ENCODE measurements at regions not wholly inside any gene's neighbourhood (a gene's known extent, or its start where the extent isn't known, plus 50 kb on each side); places are given as distances from the start of the nearest gene placed in this dataset.

- no peak for DNase-seq (ENCODE audit: low spot score)
- no peak for TF ChIP-seq CTCF (IDR thresholded peaks at IDR 0.05; ENCODE audit: extremely low read depth, missing control alignments)
Measured at GRCh38 chr3:21326704-21327475, 424.1 kb downstream of the ZNF385D start.

DNA sequence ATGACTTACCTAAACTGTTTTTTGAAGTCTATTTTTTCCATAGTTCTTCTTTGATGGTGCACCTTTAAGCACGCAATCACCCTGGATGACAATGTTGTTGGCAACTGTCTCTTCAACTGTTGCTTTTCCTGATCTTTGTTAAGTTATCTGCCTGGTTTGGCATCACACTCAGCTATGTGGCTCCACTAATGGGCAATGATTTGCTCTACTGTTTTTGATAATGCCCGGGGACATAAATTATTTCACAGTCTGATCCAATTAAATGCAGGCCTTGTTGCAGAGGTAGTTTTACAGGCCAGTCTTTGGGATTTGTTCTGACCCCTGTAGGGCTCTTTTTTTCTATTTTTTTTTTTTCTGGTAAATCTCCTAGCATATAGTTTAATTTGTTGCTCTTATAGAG lies 436.3 kb downstream of the ZNF385D start:
- DNase-seq (ENCODE audit: low spot score) = no peak
- TF ChIP-seq CTCF (IDR thresholded peaks at IDR 0.05; ENCODE audit: extremely low read depth, missing control alignments) = no peak

DNA sequence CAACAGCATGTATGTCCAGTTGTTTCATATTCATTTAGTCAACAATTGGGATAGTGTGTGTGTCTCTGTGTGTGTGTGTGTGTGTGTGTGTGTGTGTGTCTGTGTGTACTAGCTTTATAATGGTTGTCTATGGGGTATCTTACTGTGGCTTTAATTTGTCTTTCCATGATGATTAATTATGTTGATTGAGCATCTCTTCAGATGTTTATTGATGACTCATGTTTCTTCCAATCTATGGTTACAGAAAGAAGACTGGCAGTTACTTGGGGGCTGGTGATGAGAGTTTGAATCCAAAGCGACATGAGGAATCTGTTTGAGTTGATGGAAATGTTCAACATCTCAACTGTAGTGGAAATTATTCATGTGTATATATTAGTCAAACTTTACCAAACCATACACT lies 440.1 kb downstream of the ZNF385D start:
- DNase-seq (ENCODE audit: low spot score) = no peak
- no peak for TF ChIP-seq CTCF (IDR thresholded peaks at IDR 0.05; ENCODE audit: extremely low read depth, missing control alignments)

DNA sequence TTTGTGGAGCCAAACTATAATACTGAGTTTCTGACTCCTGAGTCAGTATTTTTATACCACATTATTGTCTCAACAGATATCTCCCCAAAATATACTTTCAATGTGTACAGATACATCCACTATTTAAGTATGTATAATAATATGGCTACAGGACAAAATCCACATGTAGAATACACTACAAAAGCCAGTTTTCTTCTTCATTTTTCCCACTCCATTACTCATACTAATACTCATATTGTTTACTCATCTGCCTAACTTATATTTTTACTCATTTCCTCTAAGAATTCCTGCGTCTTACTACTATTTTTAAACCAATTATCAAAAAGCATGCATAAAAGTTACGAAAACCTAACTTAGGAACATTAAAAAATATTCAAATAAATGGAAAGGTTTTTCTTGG lies 440.8 kb downstream of the ZNF385D start:
- no peak for DNase-seq (ENCODE audit: low spot score)
- no peak for TF ChIP-seq CTCF (IDR thresholded peaks at IDR 0.05; ENCODE audit: extremely low read depth, missing control alignments)

DNA sequence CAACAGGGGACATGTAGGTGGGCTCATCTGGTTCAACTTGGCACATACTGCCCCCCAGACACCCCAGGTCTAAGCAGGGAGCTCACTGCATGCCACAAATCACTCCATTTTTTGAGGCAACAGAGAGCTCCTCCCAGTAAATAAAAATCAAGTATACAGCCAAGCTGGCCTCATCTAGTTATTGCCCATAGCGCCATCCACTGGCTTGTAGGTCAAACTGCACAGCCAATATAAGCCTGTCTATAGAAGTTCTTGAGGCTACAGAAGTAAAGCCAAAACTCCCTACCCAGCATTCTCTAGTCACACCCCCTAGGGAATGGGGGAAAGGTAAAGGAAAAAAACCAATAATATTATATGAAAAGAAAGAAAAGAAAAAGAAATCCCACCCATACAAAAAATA lies 453.7 kb downstream of the ZNF385D start:
- no peak for TF ChIP-seq CTCF (IDR thresholded peaks at IDR 0.05; ENCODE audit: extremely low read depth, missing control alignments)
- DNase-seq (ENCODE audit: low spot score) = no peak

GRCh38 chr3:21294768-21295167 lies 456.2 kb downstream of the ZNF385D start:
- no peak for TF ChIP-seq CTCF (IDR thresholded peaks at IDR 0.05; ENCODE audit: extremely low read depth, missing control alignments)
- no peak for DNase-seq (ENCODE audit: low spot score)

- no peak for TF ChIP-seq CTCF (IDR thresholded peaks at IDR 0.05; ENCODE audit: extremely low read depth, missing control alignments)
- no peak for DNase-seq (ENCODE audit: low spot score)
Measured at GRCh38 chr3:21292971-21293370, 458.0 kb downstream of the ZNF385D start.

Measured in GM20000 (cell line).